ENCODE measurements at regions not wholly inside any gene's neighbourhood (a gene's known extent, or its start where the extent isn't known, plus 50 kb on each side); places are given as distances from the start of the nearest gene placed in this dataset.

GRCh38 chr18:51429644-51430043 lies 232.2 kb upstream of the MEX3C start:
- ChIA-PET POLR2A (no interaction called here), CTCF (no interaction called here)
- Histone ChIP-seq H3K27ac (no peak overlapping the region), H3K4me3 (no peak overlapping the region), H3K4me1 (no peaks in the 10 kb centered on the region), H3K9me3 (no peaks in the 10 kb centered on the region), H3K4me2 (no peak overlapping the region)
- FAIRE-seq (no peak), DNase-seq (ENCODE audit: low read depth in 1 of 2, low spot score in 1 of 2) (no peak), ATAC-seq (no peak)
- TF ChIP-seq BHLHE40 (IDR thresholded peaks at IDR 0.05; ENCODE audit: low read depth, low read length) (no peak), FOSB (CRISPR knock-in tag; IDR thresholded peaks at IDR 0.05) (no peak), NPAS2 (CRISPR knock-in tag; IDR thresholded peaks at IDR 0.05; ENCODE audit: borderline replicate concordance) (no peak), NFE2L2 (conservative IDR thresholded peaks at IDR 0.05; ENCODE audit: low read length) (no peak), RNF2 (IDR thresholded peaks at IDR 0.05; ENCODE audit: borderline replicate concordance, low read depth) (no peak), HOXB5 (CRISPR knock-in tag; IDR thresholded peaks at IDR 0.05) (no peak), JUNB (IDR thresholded peaks at IDR 0.05) (no peak), HOXA7 (CRISPR knock-in tag; IDR thresholded peaks at IDR 0.05) (no peak), KDM5A (IDR thresholded peaks at IDR 0.05) (no peak), NR3C1 (IDR thresholded peaks at IDR 0.05) (no peak), PHF8 (IDR thresholded peaks at IDR 0.05; ENCODE audit: borderline replicate concordance, low read depth) (no peak), HOXB13 (CRISPR knock-in tag; IDR thresholded peaks at IDR 0.05; ENCODE audit: low read depth) (no peak), HES2 (IDR thresholded peaks at IDR 0.05) (no peak), BCL3 (IDR thresholded peaks at IDR 0.05) (no peak), EHF (CRISPR knock-in tag; IDR thresholded peaks at IDR 0.05) (no peak), MAFK (IDR thresholded peaks at IDR 0.05; ENCODE audit: partially characterized antibody) (no peak)

DNA sequence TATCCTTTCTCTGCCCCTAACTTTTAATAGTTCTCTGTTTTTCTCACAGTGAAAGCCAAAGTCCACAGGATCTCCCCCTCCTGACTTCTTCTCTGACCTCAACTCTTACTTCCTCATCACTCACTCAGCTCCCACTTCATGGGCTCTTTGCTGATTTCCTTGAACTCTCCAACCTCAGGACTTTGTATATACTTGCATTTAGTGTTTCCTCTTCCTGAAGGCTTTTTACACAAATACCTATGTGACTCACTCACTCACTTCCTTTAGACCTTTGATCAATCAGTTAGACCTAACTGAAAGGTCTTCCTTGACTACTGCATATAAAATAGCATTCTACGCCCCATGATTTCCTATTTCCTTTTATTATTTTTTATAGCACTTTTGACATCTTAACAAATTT lies 233.1 kb upstream of the MEX3C start:
- Histone ChIP-seq H3K9me3 (no peaks in the 10 kb centered on the region), H3K27ac (no peak overlapping the region), H3K4me3 (no peak overlapping the region), H3K4me1 (no peaks in the 10 kb centered on the region), H3K4me2 (no peak overlapping the region)
- no peak for DNase-seq (ENCODE audit: low read depth in 1 of 2, low spot score in 1 of 2)
- ATAC-seq, result no peak
- 100% methylated on average over 1 of the region's 1 CpG for WGBS (ENCODE audit: missing lambda C conversion rate)
- POLR2A ChIA-PET, result no interaction called here
- no peak for FAIRE-seq
- no peak for TF ChIP-seq HEYL (CRISPR knock-in tag; IDR thresholded peaks at IDR 0.05)
- no peak for TF ChIP-seq SREBF2 (IDR thresholded peaks at IDR 0.05)
- no peak for TF ChIP-seq BCL3 (IDR thresholded peaks at IDR 0.05)
- TF ChIP-seq KDM5A (IDR thresholded peaks at IDR 0.05), result no peak
- no peak for TF ChIP-seq RCOR1 (IDR thresholded peaks at IDR 0.05; ENCODE audit: low read depth, low read length)
- TF ChIP-seq, protein P1, sequence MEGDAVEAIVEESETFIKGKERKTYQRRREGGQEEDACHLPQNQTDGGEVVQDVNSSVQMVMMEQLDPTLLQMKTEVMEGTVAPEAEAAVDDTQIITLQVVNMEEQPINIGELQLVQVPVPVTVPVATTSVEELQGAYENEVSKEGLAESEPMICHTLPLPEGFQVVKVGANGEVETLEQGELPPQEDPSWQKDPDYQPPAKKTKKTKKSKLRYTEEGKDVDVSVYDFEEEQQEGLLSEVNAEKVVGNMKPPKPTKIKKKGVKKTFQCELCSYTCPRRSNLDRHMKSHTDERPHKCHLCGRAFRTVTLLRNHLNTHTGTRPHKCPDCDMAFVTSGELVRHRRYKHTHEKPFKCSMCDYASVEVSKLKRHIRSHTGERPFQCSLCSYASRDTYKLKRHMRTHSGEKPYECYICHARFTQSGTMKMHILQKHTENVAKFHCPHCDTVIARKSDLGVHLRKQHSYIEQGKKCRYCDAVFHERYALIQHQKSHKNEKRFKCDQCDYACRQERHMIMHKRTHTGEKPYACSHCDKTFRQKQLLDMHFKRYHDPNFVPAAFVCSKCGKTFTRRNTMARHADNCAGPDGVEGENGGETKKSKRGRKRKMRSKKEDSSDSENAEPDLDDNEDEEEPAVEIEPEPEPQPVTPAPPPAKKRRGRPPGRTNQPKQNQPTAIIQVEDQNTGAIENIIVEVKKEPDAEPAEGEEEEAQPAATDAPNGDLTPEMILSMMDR (IDR thresholded peaks at IDR 0.05), result no peak
- no peak for TF ChIP-seq FOXS1 (CRISPR knock-in tag; IDR thresholded peaks at IDR 0.05)
- TF ChIP-seq EHMT2 (IDR thresholded peaks at IDR 0.05; ENCODE audit: low read depth), result no peak
- no peak for TF ChIP-seq USF2 (IDR thresholded peaks at IDR 0.05)
- TF ChIP-seq EP300 (IDR thresholded peaks at IDR 0.05), result no peak
- TF ChIP-seq MAX (IDR thresholded peaks at IDR 0.05), result no peak
- no peak for TF ChIP-seq NPAS2 (CRISPR knock-in tag; IDR thresholded peaks at IDR 0.05; ENCODE audit: borderline replicate concordance)
- TF ChIP-seq JUN (IDR thresholded peaks at IDR 0.05), result no peak
- CTCF ChIA-PET, result no interaction called here

All from A549 (cell line).